ENCODE measurements at regions not wholly inside any gene's neighbourhood (a gene's known extent, or its start where the extent isn't known, plus 50 kb on each side); places are given as distances from the start of the nearest gene placed in this dataset.

DNA sequence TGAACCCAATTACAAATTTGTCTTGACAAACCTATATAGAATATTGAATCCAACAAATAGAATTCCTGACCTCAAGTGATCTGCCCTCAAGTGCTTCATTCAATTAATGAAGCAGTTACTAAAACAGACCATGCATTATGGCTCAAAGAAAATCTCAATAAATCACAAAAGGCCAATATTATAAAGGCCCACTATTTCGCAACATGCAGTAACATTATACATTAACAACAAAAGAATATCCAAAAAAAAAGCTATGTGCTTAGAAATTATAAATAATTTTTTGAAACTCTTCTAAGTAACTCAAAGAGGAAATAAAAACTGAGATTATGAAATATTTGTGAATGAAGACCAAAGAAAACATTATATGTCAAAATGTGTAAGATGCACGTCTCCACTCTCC lies 177.7 kb downstream of the ZNF674 start:
- no peak for TF ChIP-seq KDM1A (IDR thresholded peaks at IDR 0.05)
- TF ChIP-seq, protein P1, sequence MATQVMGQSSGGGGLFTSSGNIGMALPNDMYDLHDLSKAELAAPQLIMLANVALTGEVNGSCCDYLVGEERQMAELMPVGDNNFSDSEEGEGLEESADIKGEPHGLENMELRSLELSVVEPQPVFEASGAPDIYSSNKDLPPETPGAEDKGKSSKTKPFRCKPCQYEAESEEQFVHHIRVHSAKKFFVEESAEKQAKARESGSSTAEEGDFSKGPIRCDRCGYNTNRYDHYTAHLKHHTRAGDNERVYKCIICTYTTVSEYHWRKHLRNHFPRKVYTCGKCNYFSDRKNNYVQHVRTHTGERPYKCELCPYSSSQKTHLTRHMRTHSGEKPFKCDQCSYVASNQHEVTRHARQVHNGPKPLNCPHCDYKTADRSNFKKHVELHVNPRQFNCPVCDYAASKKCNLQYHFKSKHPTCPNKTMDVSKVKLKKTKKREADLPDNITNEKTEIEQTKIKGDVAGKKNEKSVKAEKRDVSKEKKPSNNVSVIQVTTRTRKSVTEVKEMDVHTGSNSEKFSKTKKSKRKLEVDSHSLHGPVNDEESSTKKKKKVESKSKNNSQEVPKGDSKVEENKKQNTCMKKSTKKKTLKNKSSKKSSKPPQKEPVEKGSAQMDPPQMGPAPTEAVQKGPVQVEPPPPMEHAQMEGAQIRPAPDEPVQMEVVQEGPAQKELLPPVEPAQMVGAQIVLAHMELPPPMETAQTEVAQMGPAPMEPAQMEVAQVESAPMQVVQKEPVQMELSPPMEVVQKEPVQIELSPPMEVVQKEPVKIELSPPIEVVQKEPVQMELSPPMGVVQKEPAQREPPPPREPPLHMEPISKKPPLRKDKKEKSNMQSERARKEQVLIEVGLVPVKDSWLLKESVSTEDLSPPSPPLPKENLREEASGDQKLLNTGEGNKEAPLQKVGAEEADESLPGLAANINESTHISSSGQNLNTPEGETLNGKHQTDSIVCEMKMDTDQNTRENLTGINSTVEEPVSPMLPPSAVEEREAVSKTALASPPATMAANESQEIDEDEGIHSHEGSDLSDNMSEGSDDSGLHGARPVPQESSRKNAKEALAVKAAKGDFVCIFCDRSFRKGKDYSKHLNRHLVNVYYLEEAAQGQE (IDR thresholded peaks at IDR 0.05; ENCODE audit: borderline replicate concordance) = no peak
- TF ChIP-seq, protein P1 (CRISPR knock-in tag; IDR thresholded peaks at IDR 0.05; ENCODE audit: low read depth) = no peak
- TF ChIP-seq, protein P2, sequence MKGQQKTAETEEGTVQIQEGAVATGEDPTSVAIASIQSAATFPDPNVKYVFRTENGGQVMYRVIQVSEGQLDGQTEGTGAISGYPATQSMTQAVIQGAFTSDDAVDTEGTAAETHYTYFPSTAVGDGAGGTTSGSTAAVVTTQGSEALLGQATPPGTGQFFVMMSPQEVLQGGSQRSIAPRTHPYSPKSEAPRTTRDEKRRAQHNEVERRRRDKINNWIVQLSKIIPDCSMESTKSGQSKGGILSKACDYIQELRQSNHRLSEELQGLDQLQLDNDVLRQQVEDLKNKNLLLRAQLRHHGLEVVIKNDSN (CRISPR knock-in tag; IDR thresholded peaks at IDR 0.05) = no peak
